Stimulated activated CD8-positive, alpha-beta memory T cell treated with anti-CD3 and anti-CD28 coated beads, Interleukin-2, amount 100 ng/mL, for 48 hours (primary cell): ENCODE measurements at regions not wholly inside any gene's neighbourhood (a gene's known extent, or its start where the extent isn't known, plus 50 kb on each side); places are given as distances from the start of the nearest gene placed in this dataset.
"Not testable (repeated sequence)": the region's sequence is repeated elsewhere in the genome, so short reads cannot be mapped to it uniquely, and the experiment has no call there.

Experiments used
- DNase-seq, 2 donors: peaks; one replicate each; pipeline ENCODE4 v3.0.0-alpha.2; 2020; ENCODE audit warnings: low read depth in 2 of 2

GRCh38 chr14:71430678-71431376 lies 501.4 kb upstream of the RGS6 start:
- DNase-seq = no peak

GRCh38 chr14:71432334-71433110 lies 499.7 kb upstream of the RGS6 start:
- DNase-seq = no peak

GRCh38 chr14:71433303-71433702 lies 498.9 kb upstream of the RGS6 start:
- no peak for DNase-seq

GRCh38 chr14:71435641-71436040 lies 496.6 kb upstream of the RGS6 start:
- not testable (repeated sequence) for DNase-seq

GRCh38 chr14:71437870-71438269 lies 494.4 kb upstream of the RGS6 start:
- no peak for DNase-seq

GRCh38 chr14:71438684-71439083 lies 493.5 kb upstream of the RGS6 start:
- no peak for DNase-seq

- DNase-seq = no peak
These were observed 491.1 kb upstream of the RGS6 start for GRCh38 chr14:71441126-71441525.

- no peak for DNase-seq
These were observed 488.0 kb upstream of the RGS6 start for GRCh38 chr14:71444030-71444822.

- DNase-seq = no peak
These were observed 483.6 kb upstream of the RGS6 start for GRCh38 chr14:71448431-71449315.

- DNase-seq = no peak
These were observed 482.7 kb upstream of the RGS6 start for GRCh38 chr14:71449316-71450055.

GRCh38 chr14:71451501-71451900 lies 480.7 kb upstream of the RGS6 start:
- DNase-seq = no peak

GRCh38 chr14:71452539-71452938 lies 479.7 kb upstream of the RGS6 start:
- DNase-seq = no peak

- DNase-seq = no peak
These were observed 479.2 kb upstream of the RGS6 start for GRCh38 chr14:71452987-71453386.

GRCh38 chr14:71454010-71454409 lies 478.2 kb upstream of the RGS6 start:
- no peak for DNase-seq

GRCh38 chr14:71454513-71455332 lies 477.5 kb upstream of the RGS6 start:
- no peak for DNase-seq

- no peak for DNase-seq
These were observed 472.1 kb upstream of the RGS6 start for GRCh38 chr14:71460091-71460490.

- not testable (repeated sequence) for DNase-seq
These were observed 470.6 kb upstream of the RGS6 start for GRCh38 chr14:71461617-71462016.

GRCh38 chr14:71463807-71464206 lies 468.4 kb upstream of the RGS6 start:
- DNase-seq = no peak

GRCh38 chr14:71464840-71465239 lies 467.4 kb upstream of the RGS6 start:
- no peak for DNase-seq

GRCh38 chr14:71465316-71465715 lies 466.9 kb upstream of the RGS6 start:
- DNase-seq = no peak
